GM12873 (cell line): ENCODE measurements at regions not wholly inside any gene's neighbourhood (a gene's known extent, or its start where the extent isn't known, plus 50 kb on each side); places are given as distances from the start of the nearest gene placed in this dataset.

Experiments
- TF ChIP-seq, protein P1 (sequence below): IDR thresholded peaks from 2 replicates; pipeline ENCODE4 v1.5.1; 2012; ENCODE audit warnings: low read depth, mild to moderate bottlenecking, moderate library complexity, low read length, control low read depth; ENCODE audit not compliant: insufficient read depth; ENCODE audit errors: missing control alignments

DNA sequence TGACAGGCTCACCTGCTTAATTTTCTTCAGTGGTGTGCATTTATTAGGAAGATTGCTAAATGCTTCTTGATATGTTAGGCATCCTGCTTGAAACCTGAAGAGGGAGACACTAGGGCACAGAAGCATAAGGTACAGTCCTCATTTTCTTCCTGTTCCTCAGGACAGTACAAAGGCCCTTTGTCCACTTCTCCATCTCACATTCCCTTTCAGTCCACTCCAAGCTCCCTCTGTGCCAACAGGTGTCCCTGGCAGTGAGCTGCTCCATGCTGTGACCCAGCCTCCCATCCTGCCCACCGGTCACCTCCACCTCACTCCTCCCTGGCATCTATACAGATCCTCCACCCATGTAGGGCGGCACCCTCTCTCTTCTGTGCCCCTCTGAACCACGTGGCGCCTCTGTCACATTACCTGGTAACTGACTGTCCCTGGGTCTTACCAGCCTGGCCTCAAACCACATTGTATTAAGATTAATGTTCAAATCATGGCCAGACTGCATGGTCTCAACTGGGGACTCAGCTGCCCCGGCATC is 162.8 kb downstream of the VAPA start:
- TF ChIP-seq, protein P1, sequence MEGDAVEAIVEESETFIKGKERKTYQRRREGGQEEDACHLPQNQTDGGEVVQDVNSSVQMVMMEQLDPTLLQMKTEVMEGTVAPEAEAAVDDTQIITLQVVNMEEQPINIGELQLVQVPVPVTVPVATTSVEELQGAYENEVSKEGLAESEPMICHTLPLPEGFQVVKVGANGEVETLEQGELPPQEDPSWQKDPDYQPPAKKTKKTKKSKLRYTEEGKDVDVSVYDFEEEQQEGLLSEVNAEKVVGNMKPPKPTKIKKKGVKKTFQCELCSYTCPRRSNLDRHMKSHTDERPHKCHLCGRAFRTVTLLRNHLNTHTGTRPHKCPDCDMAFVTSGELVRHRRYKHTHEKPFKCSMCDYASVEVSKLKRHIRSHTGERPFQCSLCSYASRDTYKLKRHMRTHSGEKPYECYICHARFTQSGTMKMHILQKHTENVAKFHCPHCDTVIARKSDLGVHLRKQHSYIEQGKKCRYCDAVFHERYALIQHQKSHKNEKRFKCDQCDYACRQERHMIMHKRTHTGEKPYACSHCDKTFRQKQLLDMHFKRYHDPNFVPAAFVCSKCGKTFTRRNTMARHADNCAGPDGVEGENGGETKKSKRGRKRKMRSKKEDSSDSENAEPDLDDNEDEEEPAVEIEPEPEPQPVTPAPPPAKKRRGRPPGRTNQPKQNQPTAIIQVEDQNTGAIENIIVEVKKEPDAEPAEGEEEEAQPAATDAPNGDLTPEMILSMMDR = no peak

DNA sequence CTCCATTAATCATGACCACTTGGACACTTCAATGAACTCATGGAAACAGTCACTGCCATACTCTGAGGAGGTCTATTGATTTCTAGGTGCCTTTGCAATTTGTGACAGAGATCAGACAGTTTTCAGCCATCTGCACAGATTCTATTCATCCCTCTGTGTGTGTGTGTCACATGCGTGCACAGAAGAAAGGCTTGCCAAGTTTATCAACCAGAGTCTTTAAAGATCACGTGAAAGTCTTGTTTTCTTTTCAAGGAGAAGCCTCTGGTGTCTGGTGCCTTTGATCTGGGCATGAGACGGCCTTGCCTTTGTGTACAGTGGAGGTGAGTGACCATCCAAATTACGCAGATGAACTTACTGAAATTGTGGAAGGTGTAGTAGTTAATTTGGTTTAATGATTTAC is 164.2 kb downstream of the VAPA start:
- TF ChIP-seq, protein P1 = no peak

DNA sequence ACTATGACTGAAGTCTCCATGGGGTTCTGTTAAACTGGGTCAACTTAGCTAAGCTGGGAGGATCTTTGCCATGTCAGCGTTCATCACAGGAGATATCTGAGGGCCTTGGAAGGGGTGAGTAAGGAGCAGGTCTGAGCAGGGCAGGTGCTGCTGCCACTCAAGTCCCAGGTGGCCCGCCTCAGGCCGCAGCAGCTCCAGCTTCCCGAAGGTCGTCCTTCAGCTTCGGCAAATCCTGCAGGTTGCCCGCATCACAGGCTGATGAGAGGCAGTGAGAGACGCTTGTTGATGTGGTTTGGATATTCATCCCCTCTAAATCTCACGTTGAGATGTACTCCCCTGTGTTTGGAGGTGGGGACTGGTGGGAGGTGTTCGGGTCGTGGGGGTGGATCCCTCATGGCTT is 166.6 kb downstream of the VAPA start:
- TF ChIP-seq, protein P1 = no peak

DNA sequence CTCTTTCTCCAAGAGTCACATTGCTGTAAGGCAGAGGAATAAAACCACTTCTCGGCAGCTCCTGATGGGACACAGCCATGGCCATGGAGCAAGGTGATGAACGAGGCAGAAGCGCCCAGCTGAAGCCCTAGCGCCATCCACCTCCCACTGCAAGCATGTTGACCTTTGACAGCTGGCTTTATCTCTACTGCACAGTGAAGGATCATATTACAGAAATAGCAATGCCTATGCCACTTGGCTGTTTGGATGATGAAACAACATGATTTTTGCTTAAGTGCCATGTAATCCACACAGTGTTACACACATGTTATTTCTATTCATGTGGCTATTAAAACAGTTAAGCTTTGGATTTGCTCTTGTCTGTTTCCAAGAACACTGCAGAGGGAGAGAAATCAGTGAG is 167.7 kb downstream of the VAPA start:
- TF ChIP-seq, protein P1 = no peak

DNA sequence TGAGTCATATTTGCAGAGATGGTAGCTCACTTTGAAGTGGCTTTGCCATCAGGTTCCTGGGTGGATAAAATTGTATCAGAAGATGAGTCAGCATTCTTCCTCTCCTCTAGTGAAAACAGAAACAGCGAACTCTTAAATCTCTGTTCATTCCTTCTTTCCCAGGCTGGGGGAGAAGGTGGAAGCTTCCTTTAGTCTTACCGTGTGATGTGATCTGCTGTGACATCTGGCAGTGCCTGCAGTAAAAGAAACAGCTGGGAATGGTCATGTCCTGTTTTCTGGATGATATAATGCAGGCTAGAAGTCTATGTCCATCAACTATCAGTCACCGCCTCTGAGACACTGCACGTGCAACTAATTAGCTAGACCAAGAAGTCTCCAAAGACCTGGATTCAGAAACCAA is 171.6 kb downstream of the VAPA start:
- TF ChIP-seq, protein P1 = no peak

DNA sequence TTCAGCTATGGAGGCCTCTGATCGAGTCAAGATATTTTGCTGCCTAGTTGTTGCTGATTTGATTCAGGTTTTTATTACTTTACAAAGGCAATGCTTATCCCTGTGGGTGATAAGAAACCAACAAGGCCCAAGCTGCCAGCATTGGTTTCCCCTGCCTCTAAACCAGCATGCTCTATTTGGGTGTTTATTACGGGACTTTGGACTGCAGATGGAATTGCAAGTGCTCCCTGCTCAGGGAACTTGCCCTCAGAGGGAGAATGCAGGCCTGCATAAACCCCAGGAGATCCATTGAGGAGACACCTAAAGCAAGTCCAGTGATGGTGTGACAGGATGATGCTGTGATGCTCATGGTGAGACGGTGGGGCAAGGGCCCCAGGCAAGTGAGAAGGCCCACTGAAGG is 172.1 kb downstream of the VAPA start:
- TF ChIP-seq, protein P1 = no peak

DNA sequence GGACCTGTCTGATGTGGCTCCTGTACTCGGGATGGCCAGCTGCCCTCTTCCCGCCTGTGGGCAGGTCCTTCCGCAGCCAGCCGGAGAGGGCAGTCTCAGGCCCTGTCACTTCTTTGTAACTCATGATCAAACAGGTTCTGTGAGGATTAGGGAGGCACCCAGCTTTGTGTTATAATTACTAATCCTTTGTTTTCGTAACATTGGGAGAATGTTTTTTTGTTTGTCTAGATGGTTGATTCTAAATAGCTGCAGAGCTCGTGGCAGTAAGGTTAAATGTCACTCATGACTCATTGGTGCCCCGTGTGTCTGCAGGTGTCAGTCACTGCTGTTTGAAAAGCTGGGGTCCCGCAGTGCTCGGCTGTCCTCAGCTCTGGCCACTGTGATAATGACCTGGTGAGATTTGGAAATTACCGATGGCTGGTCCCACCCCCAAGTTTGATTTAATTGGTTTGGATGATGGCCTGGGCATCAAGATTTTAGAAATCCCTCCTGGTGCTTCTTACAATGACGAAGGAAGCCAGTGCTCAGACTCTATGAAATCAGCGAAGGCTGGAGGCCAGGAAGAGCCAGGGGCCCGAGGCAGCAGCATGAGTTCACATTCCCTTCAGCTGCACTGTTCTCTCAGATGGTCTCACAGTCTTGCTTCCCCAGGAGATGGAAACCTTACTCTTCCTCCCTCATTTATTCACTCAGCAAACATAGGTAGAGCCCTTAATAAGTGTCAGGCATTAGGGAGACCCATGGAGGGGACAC is 172.8 kb downstream of the VAPA start:
- TF ChIP-seq, protein P1 = no peak
